ENCODE measurements at regions not wholly inside any gene's neighbourhood (a gene's known extent, or its start where the extent isn't known, plus 50 kb on each side); places are given as distances from the start of the nearest gene placed in this dataset.

DNA sequence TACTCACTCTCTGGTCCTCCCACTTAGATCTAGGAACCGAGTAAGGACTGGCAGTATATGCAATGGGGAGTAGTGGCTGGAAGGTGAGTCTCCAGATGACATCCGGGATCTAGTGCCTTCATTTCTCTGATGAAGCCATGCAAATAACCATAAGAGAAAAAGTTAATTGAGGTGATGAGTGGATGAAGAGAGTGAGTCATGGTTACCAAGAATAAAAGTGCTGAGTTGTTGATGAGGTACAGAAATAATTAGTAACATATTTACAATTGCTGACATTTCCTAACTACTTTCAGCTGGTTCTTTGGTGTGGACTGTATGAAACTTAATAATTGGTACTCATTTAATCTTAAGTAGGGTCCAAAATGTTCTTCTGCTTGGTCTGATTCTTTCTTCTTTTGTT, 146.7 kb upstream of the PITX2 start:
- intact Hi-C loops (cut with DNase I), result no loop called here
- no peaks in the 10 kb centered on the region for H3K27me3 ChIP-seq
- H3K36me3 ChIP-seq, result no peaks in the 10 kb centered on the region
- no peak overlapping the region for H3K27ac ChIP-seq
- WGBS, 3 donors, result 44 to 49% (median 45%) methylated on average over 2 of the region's 2 CpGs
- no peak for DNase-seq
- no peak overlapping the region for H3K4me3 ChIP-seq
- no peaks in the 10 kb centered on the region for H3K9me3 ChIP-seq
- H3K4me1 ChIP-seq (ENCODE audit: insufficient read depth), result no peaks in the 10 kb centered on the region
- TF ChIP-seq EP300 (IDR thresholded peaks at IDR 0.05) (no peak), POLR2A (IDR thresholded peaks at IDR 0.05) (no peak)
- TF ChIP-seq, protein P1, sequence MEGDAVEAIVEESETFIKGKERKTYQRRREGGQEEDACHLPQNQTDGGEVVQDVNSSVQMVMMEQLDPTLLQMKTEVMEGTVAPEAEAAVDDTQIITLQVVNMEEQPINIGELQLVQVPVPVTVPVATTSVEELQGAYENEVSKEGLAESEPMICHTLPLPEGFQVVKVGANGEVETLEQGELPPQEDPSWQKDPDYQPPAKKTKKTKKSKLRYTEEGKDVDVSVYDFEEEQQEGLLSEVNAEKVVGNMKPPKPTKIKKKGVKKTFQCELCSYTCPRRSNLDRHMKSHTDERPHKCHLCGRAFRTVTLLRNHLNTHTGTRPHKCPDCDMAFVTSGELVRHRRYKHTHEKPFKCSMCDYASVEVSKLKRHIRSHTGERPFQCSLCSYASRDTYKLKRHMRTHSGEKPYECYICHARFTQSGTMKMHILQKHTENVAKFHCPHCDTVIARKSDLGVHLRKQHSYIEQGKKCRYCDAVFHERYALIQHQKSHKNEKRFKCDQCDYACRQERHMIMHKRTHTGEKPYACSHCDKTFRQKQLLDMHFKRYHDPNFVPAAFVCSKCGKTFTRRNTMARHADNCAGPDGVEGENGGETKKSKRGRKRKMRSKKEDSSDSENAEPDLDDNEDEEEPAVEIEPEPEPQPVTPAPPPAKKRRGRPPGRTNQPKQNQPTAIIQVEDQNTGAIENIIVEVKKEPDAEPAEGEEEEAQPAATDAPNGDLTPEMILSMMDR (IDR thresholded peaks at IDR 0.05), result no peak

DNA sequence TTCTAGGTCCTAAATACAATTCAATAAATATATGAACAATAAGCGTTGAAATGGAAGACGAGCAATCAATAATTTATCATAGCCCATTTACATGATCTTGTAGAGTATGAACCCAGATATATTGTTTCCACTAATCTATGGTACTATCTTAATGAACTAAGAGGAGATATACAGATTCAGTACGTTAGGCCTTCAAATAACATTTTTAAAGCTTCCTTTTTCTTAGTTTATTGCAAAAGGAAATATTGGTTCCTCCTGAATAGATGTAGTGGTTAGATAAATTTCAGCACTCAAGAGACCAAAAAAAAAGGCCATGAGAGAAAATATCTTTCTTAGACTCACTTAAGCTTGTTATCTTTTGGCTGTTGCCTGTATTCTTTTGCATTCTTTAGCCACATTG, 147.5 kb upstream of the PITX2 start:
- intact Hi-C loops (cut with DNase I), result no loop called here
- WGBS, 3 donors, result 84 to 85% (median 85%) methylated on average over 3 of the region's 3 CpGs

GRCh38 chr4:110778521-110778920, 155.6 kb upstream of the PITX2 start:
- Histone ChIP-seq H3K27me3 (no peaks in the 10 kb centered on the region), H3K9me3 (no peaks in the 10 kb centered on the region), H3K4me1 (ENCODE audit: insufficient read depth) (no peaks in the 10 kb centered on the region), H3K4me3 (no peak overlapping the region), H3K27ac (no peak overlapping the region), H3K36me3 (no peaks in the 10 kb centered on the region)
- intact Hi-C loops (cut with DNase I), result no loop called here
- no peak for DNase-seq
- TF ChIP-seq, protein P1 (IDR thresholded peaks at IDR 0.05), result no peak
- no peak for TF ChIP-seq EP300 (IDR thresholded peaks at IDR 0.05)
- no peak for TF ChIP-seq POLR2A (IDR thresholded peaks at IDR 0.05)
- 55 to 71% (median 56%) methylated on average over 2 of the region's 2 CpGs for WGBS, 3 donors

More for the DNA sequence above, 147.5 kb upstream of the PITX2 start:
- DNase-seq, result no peak
- Histone ChIP-seq H3K27ac (no peak overlapping the region), H3K4me1 (ENCODE audit: insufficient read depth) (no peaks in the 10 kb centered on the region), H3K36me3 (no peaks in the 10 kb centered on the region), H3K27me3 (no peaks in the 10 kb centered on the region), H3K4me3 (no peak overlapping the region), H3K9me3 (no peaks in the 10 kb centered on the region)
- TF ChIP-seq EP300 (IDR thresholded peaks at IDR 0.05), result no peak
- TF ChIP-seq, protein P1 (IDR thresholded peaks at IDR 0.05), result no peak
- no peak for TF ChIP-seq POLR2A (IDR thresholded peaks at IDR 0.05)

GRCh38 chr4:110780538-110780937, 157.7 kb upstream of the PITX2 start:
- 95 to 96% (median 96%) methylated on average over 1 of the region's 1 CpG for WGBS, 3 donors
- no peak overlapping the region for H3K4me3 ChIP-seq
- H3K9me3 ChIP-seq, result no peaks in the 10 kb centered on the region
- DNase-seq, result no peak
- H3K36me3 ChIP-seq, result no peaks in the 10 kb centered on the region
- no peak overlapping the region for H3K27ac ChIP-seq
- H3K4me1 ChIP-seq (ENCODE audit: insufficient read depth), result no peaks in the 10 kb centered on the region
- no peaks in the 10 kb centered on the region for H3K27me3 ChIP-seq
- intact Hi-C loops (cut with DNase I), result no loop called here
- TF ChIP-seq POLR2A (IDR thresholded peaks at IDR 0.05), result no peak
- no peak for TF ChIP-seq EP300 (IDR thresholded peaks at IDR 0.05)
- TF ChIP-seq, protein P1 (IDR thresholded peaks at IDR 0.05), result no peak

DNA sequence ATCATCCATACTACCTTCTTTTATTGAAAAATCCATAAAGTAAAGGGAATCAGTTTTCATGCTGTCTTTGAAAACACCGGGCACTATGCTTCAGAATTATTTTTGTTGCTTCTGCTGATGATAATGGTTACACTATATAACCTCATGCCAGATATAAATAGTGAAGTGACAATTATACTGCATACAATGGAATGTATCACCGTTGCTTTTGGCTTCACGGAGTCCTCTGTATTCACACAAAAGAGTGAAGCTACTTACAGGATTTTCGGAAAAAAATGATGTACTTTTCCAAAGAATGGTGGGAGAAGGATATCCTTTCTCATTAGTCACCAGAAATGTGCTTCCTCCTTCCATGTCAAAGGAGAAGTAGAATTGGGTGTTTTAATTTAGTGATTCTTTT, 159.1 kb upstream of the PITX2 start:
- Histone ChIP-seq H3K4me1 (ENCODE audit: insufficient read depth) (no peaks in the 10 kb centered on the region), H3K27me3 (no peaks in the 10 kb centered on the region), H3K27ac (no peak overlapping the region), H3K9me3 (no peaks in the 10 kb centered on the region), H3K4me3 (no peak overlapping the region), H3K36me3 (no peaks in the 10 kb centered on the region)
- intact Hi-C loops (cut with DNase I), result no loop called here
- TF ChIP-seq, protein P1 (IDR thresholded peaks at IDR 0.05), result no peak
- TF ChIP-seq EP300 (IDR thresholded peaks at IDR 0.05) (no peak), POLR2A (IDR thresholded peaks at IDR 0.05) (no peak)
- WGBS, 3 donors, result 68 to 77% (median 72%) methylated on average over 4 of the region's 4 CpGs
- no peak for DNase-seq
